ENCODE measurements at regions not wholly inside any gene's neighbourhood (a gene's known extent, or its start where the extent isn't known, plus 50 kb on each side); places are given as distances from the start of the nearest gene placed in this dataset.

GRCh38 chr5:144880513-144880912 is 709.8 kb downstream of the KCTD16 start:
- H3K4me1 ChIP-seq: no peaks in the 10 kb centered on the region
- ChIA-PET POLR2A (no interaction called here), CTCF (no interaction called here)
- no peak for DNase-seq (ENCODE audit: low read depth in 1 of 2, low spot score in 1 of 2)
- TF ChIP-seq RFX5 (IDR thresholded peaks at IDR 0.05) (no peak), SMC3 (IDR thresholded peaks at IDR 0.05) (no peak), HMGXB4 (CRISPR knock-in tag; IDR thresholded peaks at IDR 0.05; ENCODE audit: borderline replicate concordance) (no peak), KDM5A (IDR thresholded peaks at IDR 0.05) (no peak), RAD21 (conservative IDR thresholded peaks at IDR 0.05 in 1 of 2, IDR thresholded peaks at IDR 0.05 in 1 of 2) (no peak), MYC (IDR thresholded peaks at IDR 0.05; ENCODE audit: borderline replicate concordance, low read length) (no peak), RARB (CRISPR knock-in tag; IDR thresholded peaks at IDR 0.05) (no peak), HES2 (IDR thresholded peaks at IDR 0.05) (no peak), CBX2 (IDR thresholded peaks at IDR 0.05; ENCODE audit: borderline replicate concordance, low read depth) (no peak), FOSB (CRISPR knock-in tag; IDR thresholded peaks at IDR 0.05) (no peak), BCL3 (IDR thresholded peaks at IDR 0.05) (no peak), RNF2 (IDR thresholded peaks at IDR 0.05; ENCODE audit: borderline replicate concordance, low read depth) (no peak), CHD4 (IDR thresholded peaks at IDR 0.05; ENCODE audit: borderline replicate concordance) (no peak)
- ATAC-seq: no peak
- no peak overlapping the region for H3K27ac ChIP-seq
- H3K4me3 ChIP-seq: no peak overlapping the region
- H3K4me2 ChIP-seq: no peak overlapping the region
- no peak for FAIRE-seq
- 14% methylated on average over 2 of the region's 2 CpGs for WGBS (ENCODE audit: missing lambda C conversion rate)
- no peaks in the 10 kb centered on the region for H3K9me3 ChIP-seq

GRCh38 chr5:144876990-144877389 is 706.3 kb downstream of the KCTD16 start:
- ChIA-PET POLR2A (no interaction called here), CTCF (interaction anchor here (0.7 kb wide), 1 partner anchor 249 kb away, joined by 3 read pairs; no protein-coding TSS in a partner anchor)
- no peak for TF ChIP-seq BHLHE40 (IDR thresholded peaks at IDR 0.05; ENCODE audit: low read depth, low read length)
- TF ChIP-seq RCOR1 (IDR thresholded peaks at IDR 0.05; ENCODE audit: low read depth, low read length): no peak
- no peak for TF ChIP-seq EHMT2 (IDR thresholded peaks at IDR 0.05; ENCODE audit: low read depth)
- TF ChIP-seq ATOH8 (CRISPR knock-in tag; IDR thresholded peaks at IDR 0.05; ENCODE audit: low read depth): no peak
- TF ChIP-seq TP53 (CRISPR knock-in tag; IDR thresholded peaks at IDR 0.05): no peak
- TF ChIP-seq SMC3 (IDR thresholded peaks at IDR 0.05): no peak
- no peak for TF ChIP-seq CTCF (IDR thresholded peaks at IDR 0.05)
- TF ChIP-seq CBX8 (IDR thresholded peaks at IDR 0.05): no peak
- no peak for TF ChIP-seq MAX (IDR thresholded peaks at IDR 0.05)
- TF ChIP-seq ZFP36 (IDR thresholded peaks at IDR 0.05; ENCODE audit: borderline replicate concordance, partially characterized antibody): no peak
- no peak for TF ChIP-seq HOXB5 (CRISPR knock-in tag; IDR thresholded peaks at IDR 0.05)
- no peak for TF ChIP-seq ZSCAN20 (CRISPR knock-in tag; IDR thresholded peaks at IDR 0.05)
- no peak for TF ChIP-seq EP300 (IDR thresholded peaks at IDR 0.05)
- TF ChIP-seq USF2 (IDR thresholded peaks at IDR 0.05): no peak
- no peaks in the 10 kb centered on the region for H3K4me1 ChIP-seq
- DNase-seq (ENCODE audit: low read depth in 1 of 2, low spot score in 1 of 2): no peak
- no peak overlapping the region for H3K27ac ChIP-seq
- no peak for FAIRE-seq
- no peak overlapping the region for H3K4me2 ChIP-seq
- no peaks in the 10 kb centered on the region for H3K9me3 ChIP-seq
- no peak overlapping the region for H3K4me3 ChIP-seq
- ATAC-seq: no peak

All from A549 (cell line).